Thyroid gland (tissue), 4 donors: ENCODE measurements at regions not wholly inside any gene's neighbourhood (a gene's known extent, or its start where the extent isn't known, plus 50 kb on each side); places are given as distances from the start of the nearest gene placed in this dataset.

ENCODE experiments used
- CTCF ChIP-seq, 6 experiments: fragments of 200-600 bp in 3 of 6; fragments of 450-650 bp in 3 of 6; sonication (generic) in 3 of 6; IDR thresholded peaks; one replicate each; pipeline ENCODE4 v1.5.1; 2016 to 2019; ENCODE audit warnings: antibody characterized with exemption in 6 of 6, mild to moderate bottlenecking in 2 of 6, inconsistent platforms in 1 of 6, moderate library complexity in 1 of 6
- POLR2A ChIP-seq, 2 donors: fragments of 450-650 bp; IDR thresholded peaks; one replicate each; pipeline ENCODE4 v1.6.1; 2017; ENCODE audit warnings: antibody characterized with exemption in 2 of 2, mild to moderate bottlenecking in 2 of 2, moderate library complexity in 1 of 2

DNA sequence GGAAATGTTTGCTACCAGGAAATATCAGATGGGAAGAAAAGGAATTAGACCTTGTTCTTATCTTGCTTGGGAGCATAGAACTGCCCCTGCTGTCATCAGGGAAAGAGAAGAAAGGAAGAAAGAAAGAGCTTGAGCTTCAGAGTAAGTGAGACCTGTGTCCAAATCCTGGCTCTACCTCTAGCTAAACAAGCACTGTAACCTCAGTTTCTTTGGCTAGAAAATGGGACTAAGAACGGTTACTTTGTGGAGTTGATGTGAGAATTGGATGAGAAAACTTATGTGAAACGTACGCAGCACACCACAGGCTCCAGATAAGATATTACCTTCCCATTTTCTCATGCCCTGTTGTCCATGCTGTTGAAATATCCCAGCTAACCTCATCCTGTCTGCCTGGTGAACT is 57.1 kb upstream of the CREB3L1 start:
- no peak for TF ChIP-seq CTCF (IDR thresholded peaks at IDR 0.05)
- no peak for TF ChIP-seq POLR2A (IDR thresholded peaks at IDR 0.05)
